NCI-H2107 (cell line): ENCODE measurements at regions not wholly inside any gene's neighbourhood (a gene's known extent, or its start where the extent isn't known, plus 50 kb on each side); places are given as distances from the start of the nearest gene placed in this dataset.

Experiments
- DNase-seq: peaks from one replicate; lab custom pipeline; 2025; lab: John Stamatoyannopoulos, UW

DNA sequence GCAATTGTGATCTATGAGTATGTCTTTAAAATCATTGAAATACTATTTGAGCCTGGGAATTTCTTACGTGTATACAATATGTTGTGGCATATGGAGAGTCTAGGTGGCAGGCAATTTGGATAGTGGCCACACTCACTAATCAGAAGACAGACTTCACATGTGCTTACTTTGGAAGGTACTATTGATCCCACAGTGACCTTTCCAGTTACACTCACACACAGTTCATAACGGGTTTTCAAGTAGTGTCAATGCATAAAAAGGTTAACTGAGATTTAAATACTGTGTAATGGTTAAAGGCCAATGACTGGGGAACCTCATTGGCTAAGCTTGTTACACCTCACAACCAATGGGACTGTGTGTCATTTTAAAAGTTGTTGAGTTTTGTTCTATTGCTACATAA, 783.2 kb downstream of the RPA4 start:
- no peak for DNase-seq

DNA sequence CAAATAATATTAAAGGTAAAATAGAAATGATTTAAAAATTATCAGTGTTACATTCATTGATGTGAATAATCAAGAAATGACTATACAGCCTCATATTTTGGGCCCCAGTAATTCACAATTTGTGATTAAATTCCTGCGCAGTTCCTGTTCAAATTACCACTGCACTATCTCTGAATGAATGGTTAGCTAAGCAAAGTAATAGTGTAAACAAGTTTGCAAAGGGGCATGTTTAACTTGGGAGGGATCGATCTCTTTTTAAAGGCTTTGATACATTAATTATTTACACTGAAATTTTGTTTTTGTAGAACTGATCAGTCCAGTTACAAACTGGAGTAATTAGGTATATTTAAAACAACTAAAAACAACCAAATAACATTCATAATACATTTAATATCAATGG, 784.4 kb downstream of the RPA4 start:
- no peak for DNase-seq

DNA sequence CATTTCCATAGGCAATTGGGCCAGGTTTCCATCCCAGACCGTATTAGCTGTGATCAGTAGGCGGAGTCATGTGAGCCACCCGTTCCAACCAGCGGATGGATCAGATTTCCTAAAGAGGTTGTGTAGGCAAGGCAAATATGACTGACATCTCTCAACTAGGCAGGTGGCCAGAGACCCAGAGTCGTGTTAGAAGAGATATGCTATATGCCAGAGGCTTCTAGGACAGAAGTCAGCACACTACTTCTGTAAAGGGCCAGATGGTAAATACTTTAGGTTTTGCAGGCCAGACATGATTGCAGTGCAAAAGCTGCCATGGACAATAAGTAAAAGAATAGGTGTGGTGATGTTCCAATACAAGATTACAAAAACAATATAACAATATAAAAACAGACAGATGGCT, 788.4 kb downstream of the RPA4 start:
- peak; percentile 56 for DNase-seq

DNA sequence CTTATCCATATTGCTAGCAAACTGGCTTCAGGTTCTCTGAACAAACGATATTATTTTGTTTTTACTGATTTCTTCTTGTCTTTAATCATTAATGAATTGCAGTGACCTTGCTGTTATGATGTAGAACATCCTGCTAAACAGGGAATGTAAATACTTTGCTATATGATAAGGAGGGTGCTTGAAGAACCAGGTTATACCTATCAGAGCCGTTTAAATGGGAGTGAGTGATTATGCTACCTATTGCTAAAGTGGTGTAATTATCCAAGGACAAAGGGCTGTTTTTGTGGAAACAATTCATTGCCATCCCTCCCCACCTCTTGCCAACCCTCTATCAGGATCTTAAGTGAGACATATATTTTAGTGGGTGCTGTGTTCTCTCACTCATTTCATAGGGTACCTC, 788.9 kb downstream of the RPA4 start:
- no peak for DNase-seq

DNA sequence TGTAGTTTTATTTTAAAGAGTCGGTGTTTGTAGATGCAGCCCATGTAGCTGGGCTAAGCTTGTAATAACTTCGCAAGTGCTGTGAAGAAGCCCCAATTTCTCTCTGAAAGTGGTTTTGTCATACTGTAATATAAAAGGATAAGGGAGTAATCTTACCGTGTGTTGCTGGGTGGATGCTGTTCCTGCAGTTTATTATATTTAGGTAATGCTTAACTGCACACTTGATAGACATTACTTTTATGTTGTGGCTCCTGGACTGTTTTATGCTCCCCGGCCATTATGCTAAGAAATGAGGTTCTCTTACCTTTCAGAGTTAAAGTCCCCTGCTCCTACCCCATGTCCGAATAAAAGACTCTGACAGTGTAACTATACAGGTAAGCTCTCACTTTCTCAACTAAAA, 789.4 kb downstream of the RPA4 start:
- no peak for DNase-seq

DNA sequence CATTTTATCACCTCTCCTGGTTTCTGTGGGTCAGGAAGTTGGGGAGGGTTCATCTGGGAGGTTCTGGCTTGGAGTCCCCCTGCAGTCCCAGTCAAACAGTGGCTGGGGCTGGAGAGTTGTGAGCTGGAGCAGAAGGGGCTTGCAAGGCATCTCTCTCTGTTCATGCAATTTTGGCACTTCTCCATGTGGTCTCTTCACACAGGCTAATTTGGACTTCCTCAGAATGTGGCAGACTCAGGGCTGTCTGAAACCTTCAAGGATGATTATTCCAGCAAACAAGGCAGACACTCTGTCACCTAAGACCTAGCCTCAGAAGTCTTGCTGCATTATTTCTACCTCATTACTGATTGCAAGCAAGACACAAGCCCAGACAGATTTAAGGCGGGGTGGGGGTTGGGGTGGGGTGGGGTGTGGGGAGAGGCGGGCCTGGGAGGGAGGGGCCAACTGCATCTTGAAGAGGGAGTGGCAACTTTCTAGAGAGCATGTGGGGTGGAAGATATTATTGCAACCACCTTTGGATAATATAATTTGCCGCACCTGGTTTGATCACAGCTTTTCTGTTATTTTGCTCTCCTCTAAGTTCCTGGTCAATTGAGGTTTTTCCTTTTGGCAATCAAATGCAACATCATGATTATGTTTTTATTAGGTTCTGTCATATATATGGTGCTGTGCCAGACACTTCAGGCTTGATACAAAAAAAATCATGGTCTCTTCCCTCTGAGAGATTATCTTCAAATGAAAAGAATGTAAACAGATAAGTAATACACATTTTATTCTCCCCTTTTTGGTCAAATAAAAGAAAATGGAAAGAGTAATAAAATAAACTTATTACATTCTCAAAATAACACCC, 799.5 kb downstream of the RPA4 start:
- no peak for DNase-seq

DNA sequence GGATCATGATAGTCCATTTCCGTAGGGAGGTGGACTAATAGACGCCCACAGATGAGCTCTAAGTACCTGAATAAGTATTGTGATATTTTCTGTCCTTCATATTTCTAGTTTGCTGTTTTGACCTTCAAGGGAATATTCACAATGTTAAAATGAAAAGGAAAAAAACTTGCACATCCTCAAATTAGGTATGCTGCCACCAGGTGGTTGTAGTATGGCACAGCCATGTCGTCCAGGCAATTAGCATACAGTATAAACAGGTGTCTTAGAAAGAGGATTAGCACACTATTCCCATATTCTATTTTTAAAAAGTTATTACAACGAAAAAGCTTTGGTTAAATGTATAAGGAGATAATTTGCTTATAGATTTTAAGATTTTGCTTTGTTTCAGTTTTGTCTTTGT, 802.0 kb downstream of the RPA4 start:
- DNase-seq = peak; percentile 11

DNA sequence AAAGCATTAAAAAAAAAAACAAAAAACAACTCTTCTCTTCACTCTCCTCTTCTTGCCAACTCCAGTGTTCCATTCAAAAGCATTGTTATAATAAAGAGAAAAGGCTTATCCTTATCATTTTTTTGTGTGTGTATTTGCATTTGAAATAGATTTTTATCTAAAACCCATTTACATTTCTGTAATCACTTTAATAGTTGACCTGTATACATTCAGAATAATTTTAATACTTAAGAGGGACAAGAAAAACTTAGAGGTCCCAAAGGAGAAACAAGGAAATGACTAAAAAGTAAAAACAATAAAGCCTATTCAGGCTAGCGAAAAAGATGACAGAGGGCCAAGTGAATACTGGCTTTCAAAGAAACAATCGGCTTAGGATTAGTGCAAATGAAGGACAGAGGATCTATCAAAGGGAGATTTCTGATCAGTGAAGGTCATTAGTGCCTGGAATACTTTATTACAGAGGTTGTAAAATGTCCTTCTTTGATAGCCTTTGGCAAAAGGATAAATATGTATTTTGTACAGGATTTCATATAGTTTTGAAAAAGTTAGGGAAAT, 808.3 kb downstream of the RPA4 start:
- DNase-seq = no peak

DNA sequence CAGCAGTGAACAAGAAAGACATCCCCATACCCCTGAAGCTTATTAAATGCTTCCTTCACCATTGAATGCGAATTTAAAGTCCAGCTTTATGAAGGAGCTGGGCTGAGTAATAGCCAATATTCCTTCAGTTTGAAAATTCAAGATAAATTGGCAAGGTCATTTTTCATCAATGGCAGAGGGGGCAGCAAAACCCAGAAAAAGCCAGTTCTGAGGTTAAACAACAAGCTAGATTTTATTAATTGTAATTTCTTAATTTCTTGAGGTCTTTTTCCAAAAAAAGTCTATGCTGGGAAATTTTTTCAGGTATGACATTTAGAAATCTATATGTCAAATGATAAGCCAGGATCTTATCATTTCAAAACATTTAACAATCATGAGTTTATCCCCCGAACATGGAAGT, 808.9 kb downstream of the RPA4 start:
- DNase-seq = no peak

DNA sequence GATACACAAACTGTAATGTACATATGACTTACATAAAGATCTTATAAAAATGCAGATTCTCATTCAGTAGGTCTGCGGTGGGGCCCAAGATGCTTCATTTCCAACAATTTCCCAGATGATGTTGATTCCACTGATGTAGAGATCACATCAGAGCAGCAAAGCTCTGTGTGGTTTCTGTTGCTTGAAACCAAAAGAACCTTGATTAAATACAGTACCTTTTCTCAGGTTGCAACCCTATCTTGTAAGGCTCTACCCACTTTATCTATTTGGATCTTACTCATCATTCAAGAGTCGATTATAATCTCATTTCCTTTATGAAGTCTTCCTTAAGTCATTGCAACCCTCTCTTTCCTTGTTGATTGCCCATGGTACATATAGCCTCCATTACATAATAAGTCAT, 816.8 kb downstream of the RPA4 start:
- DNase-seq = no peak

DNA sequence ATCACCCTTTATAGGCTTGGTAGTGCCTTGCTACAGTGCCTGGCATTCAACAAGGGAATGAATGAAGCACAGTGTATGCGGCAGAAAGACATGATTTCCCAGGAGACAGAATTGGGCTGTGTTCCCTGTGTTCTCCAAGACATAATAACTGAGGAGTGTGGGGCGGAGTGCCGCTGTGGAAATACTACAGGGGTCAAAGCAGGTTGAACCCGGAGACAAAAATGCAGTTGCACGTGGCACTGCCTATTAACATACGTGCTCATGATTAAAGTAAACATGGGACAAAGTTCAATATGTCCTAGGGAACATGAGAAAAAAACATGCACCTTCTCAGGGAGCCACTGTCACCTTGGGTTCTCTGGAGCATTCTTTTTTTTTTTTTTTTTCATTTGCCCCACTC, 820.8 kb downstream of the RPA4 start:
- no peak for DNase-seq

DNA sequence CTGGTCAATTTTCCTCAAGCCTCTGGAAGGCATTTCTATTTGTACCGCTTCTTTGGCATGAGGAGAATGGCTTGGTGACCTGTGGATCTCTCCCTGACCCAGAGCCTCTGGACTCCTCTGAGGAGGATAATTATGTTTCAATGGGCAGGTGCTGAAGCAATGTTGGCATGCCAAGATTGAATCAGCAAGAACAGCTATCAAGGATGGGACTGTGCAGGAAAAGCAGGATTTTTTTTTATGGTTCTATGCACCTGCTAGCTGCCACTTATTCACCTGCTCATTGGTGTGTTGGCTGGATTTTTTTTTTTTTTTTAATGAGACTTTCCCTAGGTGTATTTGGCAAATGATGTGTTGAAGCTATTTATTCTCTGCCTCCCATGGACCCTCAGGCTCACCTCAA, 821.2 kb downstream of the RPA4 start:
- DNase-seq = no peak

DNA sequence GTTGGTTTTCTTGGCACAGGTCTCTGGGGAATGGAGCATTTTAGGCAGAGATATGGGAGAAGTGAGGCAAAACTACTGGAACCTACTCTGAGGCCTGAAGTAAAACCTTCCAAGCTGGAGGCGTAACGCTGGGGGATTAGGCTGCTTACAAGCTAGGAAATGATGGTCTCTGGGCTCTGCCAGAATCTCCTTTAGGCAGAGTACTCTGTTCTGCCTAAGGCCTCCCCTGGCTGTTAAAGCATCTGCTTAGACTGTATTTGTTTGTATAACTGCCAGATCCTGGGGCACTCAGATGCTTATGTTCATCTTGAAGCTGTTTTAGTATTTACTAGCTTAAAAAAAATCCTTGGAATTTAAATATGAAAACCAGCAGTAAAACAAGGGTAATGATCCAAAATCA, 822.2 kb downstream of the RPA4 start:
- no peak for DNase-seq

DNA sequence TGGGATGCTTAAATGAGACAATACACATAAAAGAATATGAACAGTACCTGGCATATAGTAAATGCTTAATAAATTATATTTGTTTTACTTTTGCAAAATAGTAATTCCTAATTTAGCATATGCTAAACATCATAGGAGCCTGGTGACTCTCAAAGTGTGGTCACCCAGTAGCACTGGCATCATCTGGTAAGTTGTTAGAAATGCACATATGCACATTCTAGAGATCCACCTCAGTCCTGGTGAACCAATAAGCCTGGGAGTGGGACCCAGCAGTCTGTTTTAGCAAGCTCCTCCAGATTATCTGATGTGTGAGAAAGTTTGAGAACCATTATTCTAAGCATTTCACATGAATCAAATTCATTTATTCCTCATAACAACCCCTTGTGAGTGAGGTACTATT, 830.4 kb downstream of the RPA4 start:
- DNase-seq = no peak

DNA sequence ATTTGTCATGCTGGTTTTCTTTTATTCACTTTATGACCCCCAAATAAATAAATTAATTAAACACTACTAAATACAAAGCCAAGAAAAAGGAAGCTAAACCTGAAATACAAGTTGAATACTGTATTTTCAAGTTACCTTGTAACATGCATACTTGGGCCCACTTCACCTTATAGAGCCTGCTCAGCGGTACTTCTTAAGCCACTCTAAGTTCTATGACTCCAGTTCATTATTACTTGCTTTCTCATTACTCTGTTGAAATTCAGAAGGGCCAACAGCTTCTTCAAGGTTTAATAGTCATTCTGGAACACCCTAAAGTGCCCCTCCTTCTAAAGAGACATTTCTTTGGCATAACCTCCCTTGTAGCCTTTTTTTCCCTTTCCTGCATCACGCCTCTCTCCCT, 844.5 kb downstream of the RPA4 start:
- DNase-seq = no peak

DNA sequence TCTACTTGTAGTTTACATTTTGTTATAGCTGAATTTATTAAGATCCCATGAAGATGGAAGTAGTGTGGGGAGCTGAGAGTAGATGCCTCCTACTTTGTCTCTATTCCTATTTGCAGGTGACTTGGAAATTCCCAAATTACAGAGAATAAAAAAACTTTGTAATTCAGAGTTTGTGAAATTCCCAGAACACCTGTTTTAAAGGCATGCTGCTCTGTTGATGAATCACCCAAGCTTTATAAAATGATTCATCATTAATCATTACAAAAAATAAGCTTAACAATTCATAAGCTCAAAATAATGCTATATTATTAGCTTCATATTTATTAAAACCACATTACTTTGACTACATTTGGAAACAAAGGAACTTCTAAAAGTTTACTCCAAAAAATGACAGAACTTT, 856.3 kb downstream of the RPA4 start:
- DNase-seq = no peak

DNA sequence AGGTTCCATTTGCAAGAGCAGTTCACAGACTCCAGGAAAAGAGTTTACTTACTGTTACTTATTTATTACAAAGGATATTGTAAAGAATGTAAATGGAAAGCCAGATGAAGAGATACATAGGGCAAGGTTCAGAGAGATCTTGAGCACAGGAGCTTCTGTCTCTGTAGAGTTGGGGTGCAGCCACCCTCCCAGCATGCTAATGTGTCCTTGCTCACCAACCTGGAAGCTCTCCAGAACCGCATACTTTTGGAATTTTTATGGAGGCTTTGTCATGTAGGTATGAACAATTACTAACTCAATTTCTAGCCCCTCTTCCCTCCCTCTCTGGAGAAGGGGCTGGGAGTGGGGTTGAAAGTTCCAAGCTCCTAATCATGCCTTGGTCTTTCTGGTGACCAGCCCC, 857.2 kb downstream of the RPA4 start:
- DNase-seq = no peak

DNA sequence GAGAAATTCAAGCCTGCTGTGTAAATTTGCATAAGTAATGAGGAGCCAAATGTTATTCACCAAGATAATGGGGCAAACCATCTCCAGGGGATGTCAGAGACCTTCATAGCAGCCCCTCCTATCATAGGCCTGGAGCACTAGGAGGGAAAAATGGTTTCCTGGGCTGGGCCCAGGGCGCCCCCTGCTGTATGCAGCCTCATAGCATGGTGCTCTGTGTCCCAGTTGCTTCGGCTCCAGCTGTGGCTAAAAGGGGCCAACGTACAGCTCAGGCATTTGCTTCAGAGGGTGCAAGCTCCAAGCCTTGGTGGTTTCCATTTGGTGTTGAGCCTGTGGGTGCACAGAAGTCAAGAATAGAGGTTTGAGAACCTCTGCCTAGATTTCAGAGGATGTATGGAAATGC, 859.3 kb downstream of the RPA4 start:
- no peak for DNase-seq

DNA sequence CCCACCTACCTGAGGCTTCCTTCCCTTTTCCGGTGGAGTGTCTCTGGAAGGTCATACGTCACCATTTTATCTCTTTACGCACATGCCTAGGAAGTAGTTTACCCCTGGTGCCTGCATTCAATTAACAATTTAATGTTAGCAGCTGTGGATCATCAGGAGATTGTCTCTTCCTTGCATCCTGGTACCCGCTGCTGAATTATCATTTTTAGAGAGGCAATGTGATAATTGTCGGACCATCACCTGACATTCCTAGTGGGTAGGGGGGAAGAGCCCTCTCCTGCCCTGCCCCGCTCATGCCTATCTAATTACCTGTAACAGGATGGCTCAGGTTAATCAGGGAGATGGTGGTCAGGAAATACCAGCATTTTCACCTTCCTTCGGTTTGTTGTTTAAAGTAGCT, 863.6 kb downstream of the RPA4 start:
- DNase-seq = no peak

DNA sequence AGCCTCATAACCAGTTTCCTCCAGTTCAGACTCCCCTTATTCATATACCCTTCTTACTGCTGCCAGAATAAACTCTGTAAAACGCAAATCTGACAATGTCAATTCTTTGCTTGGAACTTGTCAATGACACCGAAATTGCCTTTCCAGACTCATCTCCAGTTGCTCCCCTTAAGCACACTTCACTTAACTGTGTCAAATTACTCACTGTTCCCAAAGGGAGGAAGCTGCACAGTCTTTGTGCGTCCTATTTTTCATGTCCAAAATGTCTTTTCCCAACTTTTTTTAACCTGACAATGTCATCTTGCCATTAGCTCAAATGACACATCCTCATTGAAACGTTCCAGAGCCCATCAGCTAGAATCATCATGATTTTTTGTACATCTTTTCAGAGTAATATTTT, 867.3 kb downstream of the RPA4 start:
- no peak for DNase-seq

DNA sequence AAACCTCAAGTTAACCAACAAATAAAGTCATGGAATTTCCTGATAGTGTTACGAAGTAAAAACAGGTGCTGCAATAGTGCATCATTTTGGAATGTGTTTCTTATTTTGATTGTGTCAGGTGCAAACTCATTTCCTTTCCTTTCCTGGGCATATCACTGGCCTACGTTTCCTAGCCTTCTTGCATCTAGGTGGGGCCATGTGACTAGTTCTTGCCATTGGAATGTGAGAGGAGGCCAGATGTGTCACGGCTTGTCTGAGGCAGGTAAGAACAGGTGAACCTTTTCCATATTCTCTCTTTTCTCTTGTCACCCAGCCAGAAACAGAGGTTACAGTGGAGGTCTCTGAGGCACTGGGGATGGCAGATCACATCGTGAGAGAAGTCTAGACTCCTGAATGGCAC, 868.0 kb downstream of the RPA4 start:
- DNase-seq = no peak

DNA sequence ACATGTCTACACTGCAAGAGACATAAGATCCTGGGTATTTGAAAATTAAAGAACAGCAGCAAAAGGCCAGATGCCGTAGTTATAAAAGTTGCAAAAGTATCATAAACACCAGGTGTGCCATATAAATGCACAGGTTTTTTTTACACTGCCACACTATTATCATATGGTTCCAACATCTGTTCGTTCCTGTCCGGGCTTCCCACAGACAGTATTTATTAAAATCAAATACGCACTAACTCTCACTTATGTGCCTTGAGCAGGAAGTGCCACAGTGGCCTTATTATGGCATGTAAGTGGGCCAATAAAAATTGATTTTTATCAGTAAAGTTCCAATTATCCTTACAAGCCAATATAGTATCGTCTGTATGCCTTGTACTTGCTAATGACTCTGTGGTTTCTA, 873.2 kb downstream of the RPA4 start:
- no peak for DNase-seq

DNA sequence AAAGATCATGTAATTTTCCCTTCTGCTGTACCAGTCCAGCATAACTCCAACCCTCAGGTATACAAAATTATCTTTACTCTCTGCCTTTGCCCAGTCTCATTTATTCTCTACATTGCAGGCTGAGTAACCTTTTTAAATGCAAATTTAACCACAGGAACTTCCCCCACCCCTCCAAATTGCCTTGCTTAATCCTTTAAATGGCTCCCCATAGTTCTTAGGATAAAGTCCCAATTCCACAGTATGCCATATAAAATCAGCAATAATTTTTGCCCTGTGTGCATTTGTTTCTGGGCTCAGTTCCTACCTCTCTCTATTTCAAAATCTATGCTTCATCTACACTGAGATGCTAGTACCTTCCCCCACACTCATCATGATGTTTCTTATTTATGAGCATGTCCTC, 879.7 kb downstream of the RPA4 start:
- no peak for DNase-seq

DNA sequence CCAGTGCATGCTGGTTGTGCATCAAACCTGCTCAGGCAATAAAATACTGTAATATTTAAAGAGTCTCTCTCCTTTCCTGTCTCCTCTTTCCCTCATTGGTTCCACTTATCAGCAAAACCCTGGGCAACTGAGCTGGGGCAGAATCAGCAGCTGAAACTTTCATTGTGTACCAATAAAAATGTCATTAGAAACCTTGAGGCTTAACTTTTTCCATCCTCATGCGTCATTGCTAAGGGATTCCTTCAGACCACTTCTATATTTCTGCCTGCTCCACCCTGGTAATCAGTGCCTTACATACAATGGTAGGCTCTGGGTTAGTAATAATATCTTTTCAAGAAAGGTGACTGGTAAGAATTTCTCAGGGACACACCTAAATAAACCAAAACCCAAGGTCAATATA, 880.3 kb downstream of the RPA4 start:
- no peak for DNase-seq
